VCaP (cell line): ENCODE measurements at regions not wholly inside any gene's neighbourhood (a gene's known extent, or its start where the extent isn't known, plus 50 kb on each side); places are given as distances from the start of the nearest gene placed in this dataset.
"Not testable (repeated sequence)": the region's sequence is repeated elsewhere in the genome, so short reads cannot be mapped to it uniquely, and the experiment has no call there.

Experiments
- H3K27ac ChIP-seq: fragments of 450-650 bp; 2 replicates; pipeline ENCODE4 v1.5.1; 2017
- TF ChIP-seq, protein P1 (sequence below): fragments of 450-650 bp; conservative IDR thresholded peaks from 2 replicates; pipeline ENCODE4 v1.5.1; 2017; ENCODE audit warnings: mild to moderate bottlenecking, moderate library complexity

DNA sequence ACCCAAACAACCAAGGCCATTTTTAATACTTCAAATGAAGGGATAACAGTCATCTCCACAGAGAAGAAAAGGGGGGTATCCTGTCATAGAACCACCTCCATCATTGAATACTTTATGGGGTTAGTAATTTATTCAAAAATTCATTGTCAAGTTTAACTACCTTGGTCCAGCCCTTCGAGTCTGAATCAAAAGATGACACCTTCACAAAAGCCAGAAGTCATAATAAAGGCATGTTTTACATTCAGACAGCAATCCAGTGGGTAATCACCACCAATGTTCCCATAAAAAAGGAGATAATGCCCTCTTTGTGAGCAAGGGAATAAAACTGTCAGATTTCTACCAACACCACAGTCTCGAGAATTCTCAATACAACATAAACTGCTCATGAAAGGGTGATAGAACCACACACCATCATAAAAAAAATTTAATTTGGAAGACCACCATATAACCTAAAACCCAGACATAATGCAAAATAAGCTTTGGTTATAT, 145.6 kb upstream of the ZBTB20 start:
- TF ChIP-seq, protein P1, sequence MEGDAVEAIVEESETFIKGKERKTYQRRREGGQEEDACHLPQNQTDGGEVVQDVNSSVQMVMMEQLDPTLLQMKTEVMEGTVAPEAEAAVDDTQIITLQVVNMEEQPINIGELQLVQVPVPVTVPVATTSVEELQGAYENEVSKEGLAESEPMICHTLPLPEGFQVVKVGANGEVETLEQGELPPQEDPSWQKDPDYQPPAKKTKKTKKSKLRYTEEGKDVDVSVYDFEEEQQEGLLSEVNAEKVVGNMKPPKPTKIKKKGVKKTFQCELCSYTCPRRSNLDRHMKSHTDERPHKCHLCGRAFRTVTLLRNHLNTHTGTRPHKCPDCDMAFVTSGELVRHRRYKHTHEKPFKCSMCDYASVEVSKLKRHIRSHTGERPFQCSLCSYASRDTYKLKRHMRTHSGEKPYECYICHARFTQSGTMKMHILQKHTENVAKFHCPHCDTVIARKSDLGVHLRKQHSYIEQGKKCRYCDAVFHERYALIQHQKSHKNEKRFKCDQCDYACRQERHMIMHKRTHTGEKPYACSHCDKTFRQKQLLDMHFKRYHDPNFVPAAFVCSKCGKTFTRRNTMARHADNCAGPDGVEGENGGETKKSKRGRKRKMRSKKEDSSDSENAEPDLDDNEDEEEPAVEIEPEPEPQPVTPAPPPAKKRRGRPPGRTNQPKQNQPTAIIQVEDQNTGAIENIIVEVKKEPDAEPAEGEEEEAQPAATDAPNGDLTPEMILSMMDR = no peak
- H3K27ac ChIP-seq = no peak overlapping the region

DNA sequence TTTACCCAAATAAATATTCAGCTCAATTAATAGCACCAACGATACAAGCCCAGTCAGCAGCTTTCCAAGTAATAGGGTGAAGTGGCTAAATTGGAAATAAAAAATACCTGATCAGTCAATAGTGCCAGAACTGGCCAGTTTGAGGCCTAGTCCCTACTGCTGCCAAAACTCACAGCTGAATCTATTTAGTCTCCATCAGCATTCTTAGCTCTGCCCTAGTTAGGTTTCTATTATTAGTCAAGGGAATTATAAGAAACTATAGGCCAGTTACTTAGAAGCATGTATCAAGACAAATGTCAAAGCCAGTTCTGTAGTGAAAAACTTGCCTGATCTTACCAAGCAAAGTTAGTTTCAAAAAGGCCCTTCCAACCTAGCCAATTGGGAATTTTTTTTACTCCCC, 146.2 kb upstream of the ZBTB20 start:
- H3K27ac ChIP-seq = no peak overlapping the region
- TF ChIP-seq, protein P1 = no peak

DNA sequence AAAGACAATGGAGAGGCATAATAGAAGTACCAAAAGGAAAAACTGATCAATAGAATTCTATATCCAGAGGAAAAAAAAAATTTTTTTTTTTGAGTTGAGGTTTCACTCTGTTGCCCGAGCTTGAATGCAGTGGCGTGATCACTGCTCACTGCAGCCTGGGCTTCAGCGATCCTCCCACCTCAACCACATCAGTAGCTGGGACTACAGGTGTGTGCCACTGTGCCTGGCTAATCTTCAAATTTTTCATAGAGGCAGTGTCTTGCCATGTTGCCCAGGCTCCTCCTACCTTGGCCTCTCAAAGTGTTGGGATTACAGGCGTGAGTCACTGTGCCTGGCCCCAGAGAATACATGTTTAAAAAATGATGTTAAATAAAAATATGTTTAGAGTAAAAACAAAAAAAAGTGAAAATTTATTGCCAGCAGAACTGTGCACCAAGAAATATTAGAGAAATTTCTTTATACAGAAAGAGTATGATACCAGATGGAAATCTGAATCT, 154.3 kb upstream of the ZBTB20 start:
- no peak overlapping the region for H3K27ac ChIP-seq

DNA sequence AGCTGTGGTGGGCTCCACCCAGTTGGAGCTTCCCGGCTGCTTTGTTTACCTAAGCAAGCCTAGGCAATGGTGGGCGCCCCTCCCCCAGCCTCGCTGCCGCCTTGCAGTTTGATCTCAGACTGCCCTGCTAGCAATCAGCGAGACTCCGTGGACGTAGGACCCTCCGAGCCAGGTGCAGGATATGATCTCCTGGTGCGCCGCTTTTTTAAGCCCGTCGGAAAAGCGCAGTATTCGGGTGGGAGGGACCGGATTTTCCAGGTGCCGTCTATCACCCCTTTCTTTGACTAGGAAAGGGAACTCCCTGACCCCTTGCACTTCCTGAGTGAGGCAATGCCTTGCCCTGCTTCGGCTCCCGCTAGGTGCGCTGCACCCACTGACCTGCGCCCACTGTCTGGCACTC, 170.9 kb upstream of the ZBTB20 start:
- not testable (repeated sequence) for H3K27ac ChIP-seq

More for the DNA sequence above, 154.3 kb upstream of the ZBTB20 start:
- TF ChIP-seq, protein P1 = no peak

DNA sequence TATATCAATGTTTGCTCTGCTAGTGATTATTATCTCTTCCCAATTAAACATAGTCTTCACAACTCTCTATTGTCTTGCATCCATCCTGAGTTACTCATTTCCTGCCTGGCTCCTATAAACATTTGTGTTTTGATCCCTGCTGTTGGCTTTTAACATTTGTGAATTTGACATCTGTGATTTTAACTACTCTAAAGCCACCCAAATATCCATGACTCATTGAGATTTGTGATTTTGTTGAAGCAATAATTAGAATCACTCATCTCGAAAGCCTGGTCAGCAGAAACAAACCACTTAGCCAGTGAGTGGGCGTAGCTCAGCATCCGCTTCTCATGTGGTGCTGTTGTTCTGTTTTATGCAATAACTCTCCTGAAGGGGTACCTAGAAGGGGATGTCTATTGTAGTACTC, 174.3 kb upstream of the ZBTB20 start:
- TF ChIP-seq, protein P1 = no peak
- H3K27ac ChIP-seq = no peak overlapping the region

DNA sequence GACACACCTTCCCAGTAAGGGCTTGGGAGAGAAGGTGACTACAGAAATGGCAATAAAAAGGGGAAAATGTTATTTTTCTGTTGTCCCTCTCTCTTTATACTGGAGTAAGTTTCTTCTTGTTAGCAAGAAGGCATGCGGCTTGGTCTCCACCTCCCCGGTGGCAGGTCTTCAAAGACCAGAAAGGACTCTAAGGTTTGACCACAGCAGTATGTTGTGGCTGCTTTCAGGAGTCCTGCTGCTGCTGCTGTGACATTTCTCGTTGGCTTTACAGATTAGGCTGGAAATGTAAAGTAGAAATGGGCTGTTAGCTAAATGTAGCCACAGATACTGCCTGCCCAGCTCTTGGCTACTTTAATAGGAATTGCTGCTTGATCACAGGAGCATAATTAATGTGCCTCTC, 175.8 kb upstream of the ZBTB20 start:
- no peak overlapping the region for H3K27ac ChIP-seq
- TF ChIP-seq, protein P1 = no peak

DNA sequence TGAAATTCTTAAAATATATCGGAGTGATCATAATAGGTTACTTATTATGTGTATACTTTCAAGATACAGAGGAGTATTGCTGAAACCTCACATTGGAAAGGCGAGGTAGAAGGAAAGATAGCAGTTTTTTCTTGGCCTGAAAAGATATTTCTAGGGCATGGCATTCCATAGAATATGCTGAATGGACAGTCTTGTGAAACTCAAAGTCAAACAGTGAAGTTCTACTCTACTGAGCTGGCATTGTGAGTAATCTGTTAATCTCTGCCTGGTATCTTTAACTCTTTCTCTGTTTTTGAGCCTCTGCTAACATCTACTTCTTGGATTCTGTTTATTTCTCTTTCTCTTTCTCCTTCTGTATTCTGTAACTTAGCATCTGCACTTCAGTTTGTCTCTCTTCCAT, 176.3 kb upstream of the ZBTB20 start:
- H3K27ac ChIP-seq = no peak overlapping the region
- TF ChIP-seq, protein P1 = no peak

DNA sequence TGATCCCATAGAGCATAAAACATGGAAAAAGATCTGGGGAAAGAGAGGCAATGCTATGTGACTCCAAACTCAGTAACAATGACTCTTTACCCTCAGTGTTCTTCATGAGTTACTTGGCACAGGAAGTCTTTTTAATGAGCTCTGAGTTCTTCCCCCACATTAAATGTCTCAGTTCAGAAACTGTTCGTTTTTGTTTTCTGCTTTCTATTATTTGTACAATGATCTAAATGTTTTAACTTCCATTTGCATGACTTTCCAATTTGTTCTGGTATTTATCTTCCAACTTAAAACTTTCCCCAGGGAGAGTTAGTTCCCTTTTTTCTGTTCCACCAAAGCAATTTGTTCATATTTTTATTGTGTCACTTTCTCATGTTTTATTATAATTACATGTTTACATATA, 177.0 kb upstream of the ZBTB20 start:
- no peak overlapping the region for H3K27ac ChIP-seq
- TF ChIP-seq, protein P1 = no peak
